Left lung (tissue), 4 donors: ENCODE measurements at regions not wholly inside any gene's neighbourhood (a gene's known extent, or its start where the extent isn't known, plus 50 kb on each side); places are given as distances from the start of the nearest gene placed in this dataset.
"Not testable (repeated sequence)": the region's sequence is repeated elsewhere in the genome, so short reads cannot be mapped to it uniquely, and the experiment has no call there.

ENCODE experiments used
- ATAC-seq: fragments of 200-7000 bp; cut with Tn5 transposase; one replicate; pipeline ENCODE4 v1.9.1; 2020; ENCODE audit warnings: moderate library complexity
- DNase-seq, 4 donors: peaks; one replicate each; pipeline ENCODE4 v3.0.0-alpha.2; 2013 to 2020
- H3K27ac ChIP-seq, 2 donors: fragments of 200-600 bp; sonication (generic) in 1 of 2; one replicate each; pipeline versions ENCODE4 v1.5.0 to v1.8.0; 2020 to 2021
- H3K27me3 ChIP-seq, 2 donors: fragments of 200-600 bp; sonication (generic) in 1 of 2; one replicate each; pipeline versions ENCODE4 v1.5.0 to v1.8.0; 2020 to 2021
- H3K36me3 ChIP-seq, 2 donors: fragments of 200-600 bp; sonication (generic) in 1 of 2; one replicate each; pipeline versions ENCODE4 v1.5.0 to v1.8.0; 2020 to 2021
- H3K4me1 ChIP-seq, 2 donors: fragments of 200-600 bp; one replicate each; pipeline ENCODE4 v1.8.0; 2021
- H3K4me3 ChIP-seq, 2 donors: fragments of 200-600 bp; sonication (generic) in 1 of 2; one replicate each; pipeline versions ENCODE4 v1.5.0 to v1.8.0; 2020 to 2021; ENCODE audit warnings: mild to moderate bottlenecking in 1 of 2
- H3K9me3 ChIP-seq, 2 donors: fragments of 200-600 bp; sonication (generic) in 1 of 2; one replicate each; pipeline versions ENCODE4 v1.5.0 to v1.8.0; 2020 to 2021
- intact Hi-C, 2 donors: fragments of 100-400 bp; cut with DNase I; formaldehyde crosslinking; loops; one replicate each; pipeline versions ENCODE4 v1.11.2 to v1.14.2; 2022
- TF ChIP-seq, protein P1 (sequence below), 2 donors: fragments of 200-600 bp; sonication (generic) in 1 of 2; IDR thresholded peaks; one replicate each; pipeline versions ENCODE4 v1.5.0 to v1.8.0; 2021; ENCODE audit warnings: antibody characterized with exemption in 2 of 2
- donor health status: DM: no; HTN: yes; CAD: no.
- donor health status: DM: no; HTN: no; CAD: no.

DNA sequence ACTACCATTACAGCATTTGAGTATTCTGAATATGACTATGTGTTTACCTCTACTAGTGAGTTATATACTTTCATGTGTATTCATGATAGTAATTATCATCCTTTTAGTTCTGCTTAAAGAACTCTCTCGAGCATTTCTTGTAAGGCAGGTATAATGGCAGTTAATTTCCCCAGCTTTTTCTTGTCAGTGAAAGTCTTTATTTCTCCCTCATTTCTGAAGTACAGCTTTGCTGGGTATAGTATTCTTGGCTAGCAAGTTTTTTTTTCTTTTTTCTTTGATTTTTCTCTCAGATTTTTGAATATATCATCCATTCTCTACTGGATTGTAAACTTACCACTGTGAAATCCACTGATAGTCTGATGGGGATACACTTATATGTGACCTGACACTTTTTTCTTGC is 165.9 kb upstream of the ARHGAP5 start:
- H3K4me3 ChIP-seq: no peak overlapping the region
- intact Hi-C loops: no loop called here
- H3K27ac ChIP-seq: no peak overlapping the region
- ATAC-seq (no peak), DNase-seq (no peak)
- no peaks in the 10 kb centered on the region for H3K27me3 ChIP-seq
- TF ChIP-seq, protein P1, sequence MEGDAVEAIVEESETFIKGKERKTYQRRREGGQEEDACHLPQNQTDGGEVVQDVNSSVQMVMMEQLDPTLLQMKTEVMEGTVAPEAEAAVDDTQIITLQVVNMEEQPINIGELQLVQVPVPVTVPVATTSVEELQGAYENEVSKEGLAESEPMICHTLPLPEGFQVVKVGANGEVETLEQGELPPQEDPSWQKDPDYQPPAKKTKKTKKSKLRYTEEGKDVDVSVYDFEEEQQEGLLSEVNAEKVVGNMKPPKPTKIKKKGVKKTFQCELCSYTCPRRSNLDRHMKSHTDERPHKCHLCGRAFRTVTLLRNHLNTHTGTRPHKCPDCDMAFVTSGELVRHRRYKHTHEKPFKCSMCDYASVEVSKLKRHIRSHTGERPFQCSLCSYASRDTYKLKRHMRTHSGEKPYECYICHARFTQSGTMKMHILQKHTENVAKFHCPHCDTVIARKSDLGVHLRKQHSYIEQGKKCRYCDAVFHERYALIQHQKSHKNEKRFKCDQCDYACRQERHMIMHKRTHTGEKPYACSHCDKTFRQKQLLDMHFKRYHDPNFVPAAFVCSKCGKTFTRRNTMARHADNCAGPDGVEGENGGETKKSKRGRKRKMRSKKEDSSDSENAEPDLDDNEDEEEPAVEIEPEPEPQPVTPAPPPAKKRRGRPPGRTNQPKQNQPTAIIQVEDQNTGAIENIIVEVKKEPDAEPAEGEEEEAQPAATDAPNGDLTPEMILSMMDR (IDR thresholded peaks at IDR 0.05): no peak
- no peaks in the 10 kb centered on the region for H3K4me1 ChIP-seq
- no peaks in the 10 kb centered on the region for H3K36me3 ChIP-seq
- peaks cover 0 to 26% of the 10 kb centered on the region in 2 donors for H3K9me3 ChIP-seq

DNA sequence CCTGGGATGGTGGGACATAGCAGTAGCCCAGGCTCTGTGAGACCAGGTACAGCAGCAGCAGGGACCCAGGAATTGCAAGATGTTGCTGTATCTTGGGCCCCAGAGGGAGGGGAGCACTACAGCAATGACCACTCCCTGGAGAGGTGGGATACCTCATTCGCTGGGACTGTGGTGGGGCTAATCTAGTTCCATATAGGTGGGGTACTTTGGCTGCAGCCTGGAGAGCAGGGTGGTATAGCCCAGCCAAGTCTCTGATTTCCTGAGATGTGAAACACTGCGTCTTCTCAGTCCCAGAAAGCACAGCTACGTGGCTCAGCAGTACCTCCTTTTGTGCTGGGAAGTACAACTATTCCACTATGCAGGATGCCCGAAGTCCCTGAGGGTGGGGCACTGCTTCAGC is 163.7 kb upstream of the ARHGAP5 start:
- H3K4me1 ChIP-seq: no peaks in the 10 kb centered on the region
- TF ChIP-seq, protein P1 (IDR thresholded peaks at IDR 0.05): no peak
- intact Hi-C loops: no loop called here
- H3K9me3 ChIP-seq: peaks cover 0 to 26% of the 10 kb centered on the region in 2 donors
- no peak for DNase-seq
- H3K36me3 ChIP-seq: no peaks in the 10 kb centered on the region
- H3K27me3 ChIP-seq: no peaks in the 10 kb centered on the region
- ATAC-seq: no peak
- H3K4me3 ChIP-seq: no peak overlapping the region
- H3K27ac ChIP-seq: no peak overlapping the region

DNA sequence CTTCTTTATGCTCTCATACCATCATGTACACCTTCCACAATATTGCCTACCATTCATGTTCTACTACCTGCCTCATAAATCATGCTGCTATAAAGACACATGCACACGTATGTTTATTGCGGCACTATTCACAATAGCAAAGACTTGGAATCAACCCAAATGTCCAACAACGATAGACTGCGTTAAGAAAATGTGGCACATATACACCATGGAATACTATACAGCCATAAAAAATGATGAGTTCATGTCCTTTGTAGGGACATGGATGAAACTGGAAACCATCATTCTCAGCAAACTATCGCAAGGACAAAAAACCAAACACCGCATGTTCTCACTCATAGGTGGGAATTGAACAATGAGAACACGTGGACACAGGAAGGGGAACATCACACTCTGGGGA is 158.8 kb upstream of the ARHGAP5 start:
- H3K4me1 ChIP-seq, intact Hi-C loops, H3K36me3 ChIP-seq, DNase-seq, H3K9me3 ChIP-seq, H3K4me3 ChIP-seq, H3K27me3 ChIP-seq, H3K27ac ChIP-seq, ATAC-seq: not testable (repeated sequence)

DNA sequence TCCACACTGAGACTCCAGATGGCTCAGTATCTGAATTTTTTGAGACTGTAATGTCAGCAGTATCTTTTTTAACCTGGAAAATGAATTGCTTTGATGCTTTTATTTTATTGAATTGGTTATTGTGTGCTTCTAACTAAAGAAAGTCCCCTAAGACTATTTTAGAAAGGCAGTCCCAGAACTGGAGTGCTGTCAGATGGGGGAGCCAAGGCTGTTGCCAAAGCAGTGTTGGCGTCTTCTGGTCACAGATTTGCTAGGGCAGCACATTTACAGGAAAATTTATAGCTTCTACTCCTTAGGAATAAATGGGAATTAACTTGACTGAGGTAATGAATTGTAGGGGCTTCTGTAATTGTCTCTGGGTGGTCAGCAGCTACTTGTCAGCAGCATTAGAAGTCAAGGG is 157.1 kb upstream of the ARHGAP5 start:
- DNase-seq: no peak
- Histone ChIP-seq H3K9me3 (no peaks in the 10 kb centered on the region), H3K27me3 (no peaks in the 10 kb centered on the region), H3K27ac (no peak overlapping the region), H3K4me1 (no peaks in the 10 kb centered on the region), H3K4me3 (no peak overlapping the region), H3K36me3 (no peaks in the 10 kb centered on the region)
- TF ChIP-seq, protein P1 (IDR thresholded peaks at IDR 0.05): no peak
- ATAC-seq: no peak
- intact Hi-C loops: no loop called here

DNA sequence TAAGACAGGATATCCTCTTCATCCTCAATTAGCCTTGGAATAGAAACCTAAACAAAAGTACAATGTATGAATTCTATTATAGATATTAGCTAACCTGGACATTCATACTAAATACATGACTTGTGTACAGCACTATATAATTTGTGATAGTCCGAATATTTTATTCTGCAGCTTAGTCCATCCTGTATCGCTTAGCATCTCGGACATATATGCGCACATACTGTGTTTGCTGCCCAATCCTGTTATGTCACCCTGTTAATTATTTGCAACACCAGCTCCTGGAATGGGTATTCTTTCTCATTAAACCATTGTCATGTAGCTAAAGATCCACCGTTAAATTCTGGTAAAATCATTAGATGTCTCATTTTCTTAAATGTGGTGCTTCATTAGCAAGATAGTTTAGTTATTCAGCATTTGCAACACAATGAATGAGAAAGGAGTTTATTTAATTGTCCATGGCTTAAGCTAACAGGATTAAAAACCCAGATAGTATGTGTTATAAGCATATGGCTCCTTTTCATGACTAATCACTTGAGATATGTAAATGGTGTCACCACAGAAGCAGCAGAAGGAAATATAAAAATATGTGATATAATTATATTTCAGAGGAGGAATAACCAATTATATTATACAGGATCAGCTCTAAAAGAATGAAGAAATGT is 156.0 kb upstream of the ARHGAP5 start:
- Histone ChIP-seq H3K4me3 (no peak overlapping the region), H3K4me1 (no peaks in the 10 kb centered on the region), H3K9me3 (no peaks in the 10 kb centered on the region), H3K36me3 (no peaks in the 10 kb centered on the region), H3K27ac (no peak overlapping the region), H3K27me3 (no peaks in the 10 kb centered on the region)
- ATAC-seq: no peak
- no peak for DNase-seq
- TF ChIP-seq, protein P1 (IDR thresholded peaks at IDR 0.05): no peak
- intact Hi-C loops: no loop called here

DNA sequence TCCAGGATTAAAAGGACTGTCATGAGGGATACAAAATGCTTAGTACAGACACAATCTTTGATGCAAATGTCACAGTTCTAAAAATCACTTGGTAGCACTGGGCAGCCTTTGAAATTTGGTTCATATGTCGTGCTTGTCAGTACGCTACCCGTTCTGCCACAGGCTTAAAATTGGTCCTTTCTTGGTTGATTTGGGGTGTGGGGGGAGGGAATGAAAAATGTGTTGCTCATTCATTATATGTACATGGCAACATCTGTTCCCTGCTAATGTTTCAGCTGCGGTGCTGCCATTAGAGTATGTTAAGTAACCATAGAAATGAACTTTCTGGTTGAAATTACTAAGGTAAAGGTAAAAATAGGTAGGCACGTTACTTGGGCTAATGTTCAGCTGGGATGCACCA is 155.4 kb upstream of the ARHGAP5 start:
- ATAC-seq (no peak), DNase-seq (no peak)
- Histone ChIP-seq H3K36me3 (no peaks in the 10 kb centered on the region), H3K27ac (no peak overlapping the region), H3K4me1 (no peaks in the 10 kb centered on the region), H3K9me3 (no peaks in the 10 kb centered on the region), H3K4me3 (no peak overlapping the region), H3K27me3 (no peaks in the 10 kb centered on the region)
- intact Hi-C loops: no loop called here
- TF ChIP-seq, protein P1 (IDR thresholded peaks at IDR 0.05): no peak
